Large intestine (tissue), 3 donors: ENCODE measurements at regions not wholly inside any gene's neighbourhood (a gene's known extent, or its start where the extent isn't known, plus 50 kb on each side); places are given as distances from the start of the nearest gene placed in this dataset.

Experiments used
- DNase-seq, 2 donors: peaks; one replicate each; pipeline versions ENCODE4 v3.0.0 to v3.0.0-alpha.2; 2013
- H3K27ac ChIP-seq: one replicate; pipeline ENCODE4 v1.5.1; 2013; ENCODE audit warnings: low read length
- H3K27me3 ChIP-seq: 2 replicates; pipeline ENCODE4 v1.6.1; 2013; ENCODE audit warnings: low read length; ENCODE audit not compliant: control insufficient read depth, insufficient read depth
- H3K36me3 ChIP-seq: 2 replicates; pipeline ENCODE4 v1.6.1; 2013; ENCODE audit warnings: low read length; ENCODE audit not compliant: control insufficient read depth, insufficient read depth
- H3K4me1 ChIP-seq: one replicate; pipeline ENCODE4 v1.6.1; 2013; ENCODE audit warnings: low read length; ENCODE audit not compliant: control insufficient read depth, insufficient read depth
- H3K4me3 ChIP-seq: one replicate; pipeline ENCODE4 v1.5.1; 2013; ENCODE audit warnings: low read length
- H3K9me3 ChIP-seq: one replicate; pipeline ENCODE4 v1.6.1; 2013; ENCODE audit warnings: mild to moderate bottlenecking, low read depth, low read length, moderate library complexity; ENCODE audit not compliant: control insufficient read depth
- whole genome bisulfite sequencing: methylation state at CpG from one replicate; pipeline ENCODE4 v1.1.5; 2013; ENCODE audit warnings: low lambda C conversion rate; ENCODE audit not compliant: insufficient coverage; 5-methylcytosine and 5-hydroxymethylcytosine counted together

GRCh38 chr9:126556560-126557250 is 57.0 kb upstream of the LMX1B start:
- no peaks in the 10 kb centered on the region for H3K36me3 ChIP-seq
- no peaks in the 10 kb centered on the region for H3K4me1 ChIP-seq
- H3K27ac ChIP-seq = no peak overlapping the region
- DNase-seq = no peak
- WGBS = no CpG with 5 or more reads among the region's 21 CpGs
- peaks cover 16% of the 10 kb centered on the region for H3K27me3 ChIP-seq
- no peaks in the 10 kb centered on the region for H3K9me3 ChIP-seq
- no peak overlapping the region for H3K4me3 ChIP-seq

- Histone ChIP-seq H3K4me3 (no peak overlapping the region), H3K27ac (no peak overlapping the region), H3K27me3 (peaks cover 30% of the 10 kb centered on the region), H3K4me1 (no peaks in the 10 kb centered on the region), H3K36me3 (no peaks in the 10 kb centered on the region), H3K9me3 (no peaks in the 10 kb centered on the region)
- WGBS = no CpG with 5 or more reads among the region's 6 CpGs
- DNase-seq = peak; percentile 23 to 38
Measured at GRCh38 chr9:126558051-126558665, 55.6 kb upstream of the LMX1B start.

GRCh38 chr9:126559296-126559695 is 54.4 kb upstream of the LMX1B start:
- Histone ChIP-seq H3K9me3 (no peaks in the 10 kb centered on the region), H3K36me3 (no peaks in the 10 kb centered on the region), H3K27me3 (peaks cover 42% of the 10 kb centered on the region), H3K4me3 (no peak overlapping the region), H3K4me1 (no peaks in the 10 kb centered on the region), H3K27ac (no peak overlapping the region)
- DNase-seq = no peak
- WGBS = no CpG with 5 or more reads among the region's 2 CpGs

- Histone ChIP-seq H3K27ac (no peak overlapping the region), H3K27me3 (peaks cover 60% of the 10 kb centered on the region), H3K4me3 (no peak overlapping the region), H3K36me3 (no peaks in the 10 kb centered on the region), H3K4me1 (no peaks in the 10 kb centered on the region), H3K9me3 (no peaks in the 10 kb centered on the region)
- DNase-seq = no peak
- no CpG with 5 or more reads among the region's 9 CpGs for WGBS
Measured at GRCh38 chr9:126561582-126561981, 52.1 kb upstream of the LMX1B start.

GRCh38 chr9:126563556-126563955 is 50.2 kb upstream of the LMX1B start:
- H3K27ac ChIP-seq = no peak overlapping the region
- no peak for DNase-seq
- no peaks in the 10 kb centered on the region for H3K9me3 ChIP-seq
- no CpG with 5 or more reads among the region's 4 CpGs for WGBS
- H3K36me3 ChIP-seq = no peaks in the 10 kb centered on the region
- H3K4me3 ChIP-seq = no peak overlapping the region
- H3K27me3 ChIP-seq = peaks cover 61% of the 10 kb centered on the region
- no peaks in the 10 kb centered on the region for H3K4me1 ChIP-seq
